Fibroblast of peridontal ligament (primary cell): ENCODE measurements at regions not wholly inside any gene's neighbourhood (a gene's known extent, or its start where the extent isn't known, plus 50 kb on each side); places are given as distances from the start of the nearest gene placed in this dataset.

ENCODE experiments used
- DNase-seq: peaks from one replicate; pipeline ENCODE4 v3.0.0-alpha.2; 2010; ENCODE audit errors: extremely low read depth

DNA sequence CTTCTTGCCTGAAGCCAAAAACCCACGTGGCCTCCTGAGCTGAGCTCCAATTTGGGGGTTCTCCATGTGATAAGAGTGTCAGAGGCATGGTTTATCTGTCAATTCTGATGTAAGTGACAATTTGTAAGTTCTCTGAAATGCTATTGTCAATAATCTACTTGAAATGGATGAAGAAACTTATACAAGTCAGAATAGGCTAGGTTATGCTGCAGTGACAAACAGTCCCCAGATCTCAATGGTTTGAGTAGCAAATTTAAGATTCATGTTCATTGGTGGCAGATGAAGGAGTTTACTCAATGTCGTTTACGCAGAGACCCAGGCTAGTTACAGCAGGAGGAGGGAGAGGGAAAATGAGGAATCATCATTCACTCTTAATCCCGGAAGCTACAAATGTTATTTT, 352.4 kb downstream of the KIF16B start:
- DNase-seq, result no peak

DNA sequence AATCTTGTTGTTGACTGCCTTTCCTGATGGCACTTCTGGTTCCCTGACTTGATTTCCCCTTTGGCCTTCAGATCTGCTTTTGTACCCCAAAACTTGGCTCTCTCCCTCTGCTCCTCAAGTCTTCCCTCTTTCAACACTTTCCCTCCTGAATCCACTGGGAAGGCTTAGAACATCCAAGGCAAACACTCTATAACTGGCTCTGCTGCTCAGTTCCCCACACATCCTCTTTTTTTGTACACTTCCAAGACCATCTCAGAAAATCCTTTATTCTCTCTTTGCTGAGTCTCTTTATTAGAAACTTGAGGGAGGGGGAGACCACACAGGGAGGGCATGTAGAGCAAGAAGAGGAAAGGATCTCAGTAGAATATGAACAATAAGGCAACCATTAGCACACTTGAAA, 354.1 kb downstream of the KIF16B start:
- DNase-seq, result no peak

DNA sequence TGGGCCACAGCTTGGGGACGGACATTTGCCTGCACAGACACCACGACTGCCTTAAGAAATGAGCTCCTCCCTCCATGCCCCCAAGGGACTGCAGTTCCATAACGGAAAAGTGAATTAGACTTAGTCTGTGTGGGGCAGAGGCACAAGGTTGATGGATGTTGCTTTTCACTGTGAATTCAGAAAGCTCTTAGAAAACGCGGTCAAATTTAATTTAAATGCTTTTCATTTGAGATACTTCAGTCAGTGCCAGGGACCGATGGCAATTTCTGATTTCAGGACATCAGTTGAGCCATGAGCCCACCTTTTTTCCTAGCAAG, 356.4 kb downstream of the KIF16B start:
- no peak for DNase-seq

DNA sequence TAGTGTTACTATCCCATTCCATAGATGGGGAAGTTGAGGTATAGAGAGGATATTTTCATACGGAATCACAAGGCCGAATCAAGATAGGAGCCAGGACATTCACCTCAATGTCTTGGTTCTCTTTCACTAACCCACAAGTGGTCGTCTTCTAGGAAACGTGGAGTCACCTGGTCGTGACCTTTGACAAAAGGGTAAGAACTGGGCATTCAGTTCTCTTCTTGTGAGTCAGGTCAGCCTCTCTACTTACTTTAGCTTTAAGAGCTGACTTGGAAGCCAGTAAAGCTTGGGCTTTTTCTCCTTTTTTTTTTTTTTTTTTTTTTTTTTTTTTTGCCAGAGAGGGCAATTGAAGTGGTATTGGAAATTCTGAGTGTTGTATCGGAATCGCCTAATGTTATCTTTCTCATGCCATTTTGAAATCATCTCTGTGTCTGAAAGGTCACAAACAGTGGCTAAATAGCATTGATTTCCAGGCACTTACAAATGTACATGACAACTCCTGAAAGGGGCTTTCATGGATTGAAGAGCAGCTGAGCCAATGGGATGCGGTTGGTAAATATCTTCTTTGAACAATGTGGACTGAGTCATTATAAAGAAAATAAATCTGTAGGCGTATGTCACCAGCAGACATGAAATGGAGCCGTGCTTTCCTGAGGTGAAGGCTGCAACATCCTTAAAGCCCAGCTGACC, 356.9 kb downstream of the KIF16B start:
- no peak for DNase-seq

DNA sequence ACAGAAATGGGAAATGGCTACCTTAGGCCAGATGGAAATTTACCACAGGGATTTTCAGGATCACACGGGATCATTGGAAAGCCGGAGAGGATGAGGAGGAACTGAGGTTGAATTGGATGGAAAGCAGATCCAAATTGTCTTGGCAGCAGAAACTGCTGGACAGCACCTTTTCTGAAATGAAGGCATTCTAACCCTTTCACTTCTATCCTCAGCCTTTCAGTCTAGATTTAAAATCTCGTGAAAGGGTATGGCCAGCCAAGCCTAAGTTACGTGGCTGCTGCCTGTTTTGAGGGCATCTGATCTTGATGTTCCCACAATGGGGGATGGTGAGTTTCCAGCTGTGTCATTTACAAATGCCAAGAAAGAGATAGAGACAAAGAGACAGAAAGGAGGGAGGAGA, 358.2 kb downstream of the KIF16B start:
- no peak for DNase-seq

DNA sequence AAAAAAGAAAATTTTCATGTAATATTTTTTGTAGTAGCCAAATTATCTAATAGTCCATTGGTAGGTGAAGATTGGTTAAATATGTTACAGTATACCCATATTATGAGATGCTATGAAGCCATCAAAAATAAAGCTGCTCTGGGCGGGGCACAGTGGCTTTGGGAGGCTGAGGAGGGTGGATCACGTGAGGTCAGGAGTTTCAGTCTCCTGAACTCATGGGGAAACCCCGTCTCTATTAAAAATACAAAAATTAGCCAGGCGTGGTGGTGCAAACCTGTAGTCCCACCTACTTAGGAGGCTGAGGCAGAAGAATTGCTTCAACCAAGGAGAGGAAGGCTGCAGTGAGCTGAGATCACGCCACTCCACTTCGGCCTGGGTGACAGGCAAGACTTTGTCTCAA, 360.5 kb downstream of the KIF16B start:
- DNase-seq, result no peak

DNA sequence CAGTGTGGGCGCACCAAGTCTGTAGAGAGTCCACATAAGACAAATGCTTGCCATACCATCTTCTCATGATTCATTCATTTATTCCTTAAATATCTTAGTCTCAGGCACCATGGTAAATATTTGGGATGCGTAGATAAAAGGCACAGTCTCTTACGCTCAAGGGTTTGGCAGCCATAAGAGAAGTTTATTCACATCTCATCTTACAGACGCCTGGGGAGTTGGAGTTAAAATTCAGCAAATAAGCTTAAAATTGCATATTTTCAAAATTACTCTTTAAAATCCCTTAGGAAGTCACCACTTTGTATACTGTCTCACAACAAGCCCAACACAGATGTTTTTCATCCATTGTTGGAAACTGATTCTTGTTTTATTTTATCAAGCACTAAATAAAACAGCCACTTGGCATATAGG, 363.3 kb downstream of the KIF16B start:
- DNase-seq, result peak; percentile 24

DNA sequence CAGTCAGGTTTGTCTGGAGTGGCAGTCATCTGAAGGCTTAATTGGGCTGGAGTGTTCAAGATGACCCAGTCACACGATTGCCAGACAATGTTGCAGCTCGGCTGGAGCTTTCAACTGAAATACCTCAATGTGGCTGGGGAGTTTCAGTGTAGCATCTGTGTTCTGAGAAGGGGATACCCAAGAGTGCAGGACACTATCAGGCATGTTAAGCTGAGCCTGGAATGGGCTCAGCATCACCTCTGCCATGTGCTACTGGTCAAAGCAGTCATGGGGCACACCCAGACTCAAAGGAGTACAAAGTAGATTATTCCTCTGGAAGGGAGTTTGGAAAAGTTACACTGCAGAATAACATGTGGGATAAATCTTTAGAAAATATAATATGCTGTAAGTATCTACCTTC, 363.9 kb downstream of the KIF16B start:
- no peak for DNase-seq

DNA sequence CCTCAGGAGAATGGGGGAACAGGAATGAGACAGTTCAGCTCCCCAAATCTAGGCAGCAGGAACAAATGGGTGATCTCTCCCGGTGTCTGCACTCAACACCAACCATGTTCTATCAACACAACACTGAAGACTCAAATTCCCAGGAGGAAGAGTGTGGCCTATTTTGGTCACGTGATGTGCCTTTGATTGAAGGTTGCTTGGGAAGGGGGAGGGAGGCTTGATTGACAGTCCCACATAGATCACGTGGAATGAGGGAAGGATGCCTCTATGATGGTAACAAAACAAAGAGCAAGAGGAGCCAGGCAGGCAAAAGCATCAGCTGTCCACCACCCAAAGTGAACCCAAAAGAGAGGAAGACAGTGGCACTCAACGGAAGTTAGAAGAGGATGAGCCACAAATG, 364.8 kb downstream of the KIF16B start:
- DNase-seq, result no peak

DNA sequence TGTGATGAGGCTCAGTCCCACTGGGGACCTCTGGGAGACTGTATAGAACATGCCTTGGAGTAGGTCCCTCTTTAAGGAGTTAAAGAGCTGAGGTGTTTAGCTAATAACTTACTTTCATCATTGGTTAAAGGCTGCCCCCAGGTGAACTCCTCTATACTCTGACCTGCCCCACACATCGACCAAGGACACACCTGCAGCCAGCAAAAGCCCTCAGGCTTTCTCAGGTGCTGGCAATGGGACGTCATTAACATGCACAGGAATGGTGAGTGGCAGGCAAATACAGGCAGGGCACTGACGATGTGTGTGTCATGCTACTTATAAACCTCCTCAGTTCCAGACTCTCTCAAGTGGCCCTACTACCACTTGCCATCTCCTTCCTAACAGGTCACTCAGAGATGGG, 366.4 kb downstream of the KIF16B start:
- DNase-seq, result no peak

DNA sequence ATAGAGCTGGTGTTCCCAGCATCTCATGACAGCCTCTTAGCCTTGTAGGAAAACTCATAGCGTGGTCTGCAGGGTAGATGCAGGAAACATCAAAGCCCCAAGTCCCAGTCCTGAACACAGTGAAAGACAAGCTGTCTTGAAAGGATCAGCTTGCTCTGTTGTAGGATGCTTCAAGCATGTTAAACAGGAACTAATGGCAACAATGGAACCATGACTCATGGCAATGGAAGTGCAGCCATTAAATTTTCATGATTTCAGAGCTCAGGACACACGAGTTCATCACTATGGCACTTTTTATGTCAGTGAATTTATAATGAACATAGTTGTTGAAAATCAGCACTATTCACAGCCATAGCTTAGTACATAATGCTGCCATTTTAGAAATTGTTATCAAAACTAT, 367.7 kb downstream of the KIF16B start:
- DNase-seq, result no peak

DNA sequence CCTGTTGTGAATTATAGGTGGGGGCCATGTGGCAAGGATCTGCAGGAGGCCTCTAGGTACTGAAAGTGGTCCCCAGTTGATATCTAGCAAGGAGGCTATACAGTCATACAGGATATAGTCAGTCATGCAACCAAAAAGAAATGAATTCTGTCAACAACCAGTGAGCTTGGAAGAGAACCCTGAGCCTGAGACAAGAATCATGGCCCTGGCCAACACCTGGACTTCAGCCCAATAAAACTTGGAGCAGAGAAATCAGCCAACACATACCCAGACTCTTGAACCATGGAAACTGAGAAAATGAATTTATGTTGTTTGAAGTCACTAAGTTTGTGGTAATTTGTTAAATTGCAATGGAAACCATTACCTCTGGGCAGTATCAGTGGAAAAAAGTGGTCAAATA, 370.2 kb downstream of the KIF16B start:
- no peak for DNase-seq

DNA sequence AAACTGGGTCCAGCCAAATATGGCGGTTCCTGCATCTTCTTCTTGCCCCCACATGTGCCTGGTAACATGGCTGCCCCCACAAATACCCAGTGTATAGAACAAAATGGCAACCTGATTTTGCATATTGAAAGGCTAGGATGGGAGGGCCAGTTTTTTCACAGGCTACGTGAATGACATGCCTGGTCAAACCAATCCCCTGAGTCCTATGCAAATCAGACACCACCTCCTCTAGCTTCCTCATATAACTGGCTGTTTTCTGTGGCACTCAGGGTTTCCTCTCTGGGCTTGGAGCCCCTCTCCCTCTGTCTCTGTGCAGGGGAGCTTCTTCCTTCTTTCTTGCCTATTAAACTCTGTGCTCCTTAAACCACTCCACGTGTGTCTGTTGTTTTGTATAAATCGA, 372.1 kb downstream of the KIF16B start:
- no peak for DNase-seq

DNA sequence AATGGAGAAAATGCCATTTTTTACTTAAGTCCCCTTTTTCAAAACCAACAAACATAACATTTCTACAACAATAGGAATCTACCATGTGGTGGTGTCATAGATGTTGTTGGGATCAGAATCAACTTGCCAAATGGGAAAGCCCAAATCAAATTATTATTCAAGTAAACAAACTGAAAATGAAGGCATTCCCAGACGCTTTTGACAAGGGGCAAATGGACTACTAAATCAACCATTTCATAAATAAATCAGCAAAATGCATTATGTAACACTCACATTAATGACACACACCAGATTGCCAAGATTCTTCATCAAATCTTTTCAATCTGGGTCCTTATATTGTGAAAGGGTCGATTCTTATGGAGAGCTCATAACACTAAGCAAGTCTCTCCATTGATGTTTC, 375.6 kb downstream of the KIF16B start:
- DNase-seq, result no peak

DNA sequence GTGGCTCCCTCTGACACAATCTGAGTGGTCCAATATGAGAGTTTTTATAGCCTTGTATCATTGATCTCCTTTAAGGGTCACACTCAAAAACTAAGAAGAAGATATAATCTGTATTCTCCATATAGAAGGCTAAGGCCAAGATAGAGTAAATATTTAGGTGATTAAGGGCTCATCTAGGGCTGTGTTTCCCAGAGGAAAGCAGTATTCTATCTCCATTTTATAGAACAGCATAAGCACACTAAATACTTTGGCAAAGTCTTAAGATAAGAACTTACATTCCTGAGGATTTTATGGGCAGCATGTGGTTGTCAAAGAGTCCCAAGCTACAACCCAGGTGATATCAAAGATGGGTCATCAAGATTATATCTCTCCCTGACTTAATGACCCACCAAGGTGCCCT, 377.6 kb downstream of the KIF16B start:
- no peak for DNase-seq

DNA sequence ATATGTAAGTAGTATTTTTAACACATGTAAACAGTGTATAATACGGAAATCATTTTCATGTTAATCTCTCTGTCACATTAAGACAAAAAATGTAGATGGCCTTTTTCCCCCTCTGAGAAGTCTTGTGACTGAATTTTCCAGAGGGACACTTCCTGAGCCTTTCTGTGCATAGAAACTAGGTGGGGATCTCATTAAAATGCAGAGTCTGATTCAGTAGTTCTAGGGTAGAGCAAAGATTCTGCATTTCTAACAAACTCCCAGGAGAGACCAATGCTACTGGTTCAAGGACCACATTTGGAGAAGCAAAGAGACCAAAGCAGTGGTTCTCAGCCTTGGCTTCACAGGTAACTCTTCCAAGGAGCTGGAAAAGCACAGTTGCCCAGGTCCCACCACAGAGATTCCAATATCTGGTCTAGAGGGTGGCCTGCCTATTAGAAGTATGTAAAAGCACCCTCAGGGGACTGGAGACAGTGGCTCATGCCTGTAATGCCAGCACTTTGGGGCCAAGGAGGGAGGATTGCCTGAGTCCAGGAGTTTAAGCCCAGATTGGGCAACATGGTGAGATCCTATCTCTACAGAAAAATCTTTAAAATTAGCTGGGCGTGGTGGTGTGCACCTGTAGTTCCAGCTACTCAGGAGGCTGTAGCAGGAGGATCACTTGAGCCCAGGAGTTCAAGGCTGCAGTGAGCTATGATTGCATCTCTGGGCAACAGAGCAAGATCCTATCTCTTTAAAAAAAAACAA, 378.5 kb downstream of the KIF16B start:
- no peak for DNase-seq

DNA sequence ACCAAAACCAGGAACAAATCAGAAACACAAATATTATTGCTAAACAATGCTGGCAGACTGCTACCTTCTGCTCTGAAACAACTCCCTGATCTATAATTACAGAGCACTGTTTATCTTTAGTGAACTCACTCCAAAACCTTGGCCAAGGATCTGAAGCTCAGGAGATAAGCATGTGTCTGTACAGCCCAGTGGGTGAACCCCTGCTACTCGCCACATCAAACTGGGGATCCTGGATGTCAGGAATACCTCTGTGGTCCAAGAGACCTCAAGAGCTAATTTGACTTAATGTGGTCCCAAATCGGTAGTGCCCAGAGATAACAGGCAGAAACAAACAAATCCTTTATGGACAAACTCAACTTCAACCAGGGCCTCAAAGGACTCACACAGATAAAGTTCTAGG, 381.8 kb downstream of the KIF16B start:
- DNase-seq, result no peak

DNA sequence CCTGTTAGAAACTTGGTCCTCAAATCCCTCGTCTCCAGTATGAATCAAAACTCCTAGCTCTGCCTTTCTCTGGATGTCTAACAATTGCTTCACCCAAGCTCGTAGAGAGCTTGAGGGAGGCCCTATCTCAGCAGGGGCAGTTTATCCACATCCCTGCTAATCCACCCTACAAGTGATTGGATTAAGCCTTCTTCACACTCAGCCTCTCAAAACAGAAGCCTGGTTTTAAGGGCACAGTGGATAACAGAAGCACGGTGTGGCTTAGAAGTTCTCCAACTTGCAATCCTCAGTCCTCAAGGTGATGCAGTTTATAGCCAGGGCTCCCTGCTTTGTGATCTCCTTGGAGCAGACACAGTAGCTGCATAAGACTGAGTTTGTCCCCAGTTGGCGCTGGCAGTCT, 383.9 kb downstream of the KIF16B start:
- DNase-seq, result no peak

DNA sequence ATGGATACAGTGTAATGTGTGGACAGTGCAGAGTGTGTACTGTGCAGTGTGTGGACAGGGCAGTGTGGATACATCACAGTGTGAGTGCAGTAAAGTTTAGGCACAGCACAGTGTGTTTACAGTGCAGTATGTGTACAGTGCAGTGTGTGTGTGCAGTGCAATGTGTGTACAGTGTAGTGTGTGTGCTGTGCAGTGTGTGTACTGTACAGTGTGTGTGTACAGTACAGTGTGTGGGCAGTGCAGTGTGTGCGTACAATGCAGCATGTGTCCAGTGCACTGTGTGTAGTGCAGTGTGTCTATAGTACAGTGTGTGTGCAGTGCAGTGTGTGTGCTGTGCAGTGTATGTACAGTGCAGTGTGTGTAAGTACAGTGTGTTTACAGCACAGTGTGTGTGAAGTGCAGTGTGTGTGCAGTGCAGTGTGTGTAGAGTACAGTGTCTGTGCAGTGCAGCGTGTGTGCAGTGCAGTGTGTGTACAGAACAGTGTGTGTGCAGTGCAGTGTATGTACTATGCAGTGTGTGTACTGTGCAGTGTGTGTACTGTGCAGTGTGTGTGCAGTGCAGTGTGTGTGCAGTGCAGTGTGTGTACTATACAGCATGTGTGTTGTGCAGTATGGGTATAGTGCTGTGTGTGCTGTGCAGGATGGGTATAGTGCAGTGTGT, 385.2 kb downstream of the KIF16B start:
- DNase-seq, result no peak

DNA sequence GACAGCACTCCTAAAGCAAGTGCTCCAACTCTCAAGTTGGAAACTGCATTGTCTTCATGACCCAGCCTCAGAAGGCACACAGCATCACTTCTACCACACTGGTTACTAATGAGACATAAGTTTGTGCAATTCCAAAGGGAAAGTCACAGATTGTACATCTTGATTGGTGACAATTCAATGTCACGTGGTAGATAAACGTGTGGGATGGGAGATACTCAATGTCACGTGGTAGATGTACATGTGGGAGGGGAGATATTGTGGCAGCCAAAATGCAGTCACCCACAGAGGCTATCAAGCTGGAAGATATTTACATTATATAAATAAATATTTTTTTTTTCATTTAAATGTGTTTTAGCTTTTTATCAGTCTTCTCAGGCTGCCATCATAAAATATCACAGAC, 393.3 kb downstream of the KIF16B start:
- DNase-seq, result no peak

DNA sequence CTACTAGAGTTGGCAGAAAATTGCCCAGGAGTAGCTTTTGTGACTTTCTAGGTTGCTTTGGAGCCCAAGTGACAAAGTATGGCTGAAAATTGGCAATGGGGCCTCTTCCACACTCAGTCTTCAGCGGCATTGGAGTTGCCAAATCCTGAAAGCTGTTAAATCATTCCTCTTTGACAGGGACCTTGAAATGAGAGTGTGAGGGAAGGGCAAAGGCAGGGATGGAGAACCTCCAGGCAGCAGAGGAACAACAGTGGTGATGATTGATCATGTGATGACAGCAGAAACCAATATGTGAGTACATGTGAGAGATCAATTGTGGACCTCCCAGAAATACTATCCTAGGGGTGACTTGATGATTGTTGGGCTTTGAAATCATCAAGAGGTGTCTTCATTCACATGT, 393.9 kb downstream of the KIF16B start:
- DNase-seq, result no peak

DNA sequence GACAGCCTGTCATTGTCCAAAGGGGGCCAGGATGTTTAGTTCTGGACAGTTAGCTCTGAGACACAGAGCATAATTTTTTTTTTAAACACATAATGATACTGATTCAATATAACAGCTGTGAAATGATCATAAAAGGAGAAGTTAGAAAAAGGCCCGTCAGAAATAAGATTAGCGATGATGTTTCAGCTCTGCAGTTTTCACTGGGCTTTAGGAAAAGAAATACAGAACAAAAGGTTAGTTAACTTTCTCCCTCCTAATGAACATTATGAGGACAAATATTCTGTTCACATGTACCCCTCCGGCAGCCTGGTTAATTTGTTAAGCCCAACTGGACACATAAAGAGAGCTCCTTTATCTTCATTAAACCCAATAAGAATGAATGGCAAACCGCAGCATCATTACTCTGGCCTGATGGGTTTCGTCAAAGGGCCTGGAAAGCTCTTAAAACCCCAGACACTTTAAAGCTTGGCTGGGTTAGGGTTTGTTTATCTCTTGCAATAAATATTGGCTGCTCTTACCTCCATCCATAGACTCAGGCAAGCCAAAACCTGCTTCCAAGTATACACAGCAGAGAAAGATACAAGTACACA, 394.6 kb downstream of the KIF16B start:
- no peak for DNase-seq

DNA sequence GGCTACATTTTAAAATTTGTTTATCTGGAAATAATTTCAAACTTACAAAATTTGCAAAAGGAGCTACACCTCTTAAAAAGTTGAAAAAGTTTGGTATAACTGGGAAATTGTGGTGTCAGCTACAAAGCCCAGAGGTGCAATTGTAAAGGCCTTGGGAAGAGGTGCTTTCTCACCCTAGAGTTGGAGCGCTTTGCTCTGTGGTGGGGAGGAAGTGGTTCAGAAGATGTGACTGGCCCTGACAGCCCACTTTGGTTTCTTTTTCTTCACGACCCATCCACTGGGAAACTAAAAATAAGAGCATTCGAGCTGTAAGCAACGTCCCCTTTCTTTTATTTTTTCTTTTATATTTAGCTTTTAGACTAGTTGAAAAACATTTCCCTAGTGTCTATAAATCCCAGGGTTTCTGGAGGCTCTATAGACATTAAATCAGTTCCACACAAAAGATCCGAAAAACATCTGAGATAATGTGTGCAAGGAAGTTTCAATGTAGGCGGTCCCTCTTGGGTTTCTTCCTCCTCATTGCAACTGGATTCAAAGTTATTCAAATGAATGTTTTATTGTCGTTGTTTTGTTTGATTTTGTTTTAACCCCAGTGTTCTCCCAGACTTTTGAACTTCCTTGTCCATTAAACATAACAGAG, 397.8 kb downstream of the KIF16B start:
- no peak for DNase-seq
